Forelimb muscle (tissue), 1 donor: ENCODE measurements at regions not wholly inside any gene's neighbourhood (a gene's known extent, or its start where the extent isn't known, plus 50 kb on each side); places are given as distances from the start of the nearest gene placed in this dataset.
"Not testable (repeated sequence)": the region's sequence is repeated elsewhere in the genome, so short reads cannot be mapped to it uniquely, and the experiment has no call there.

Experiments
- DNase-seq: peaks from one replicate; pipeline ENCODE4 v3.0.0-alpha.2; 2013; ENCODE audit warnings: low read depth

DNA sequence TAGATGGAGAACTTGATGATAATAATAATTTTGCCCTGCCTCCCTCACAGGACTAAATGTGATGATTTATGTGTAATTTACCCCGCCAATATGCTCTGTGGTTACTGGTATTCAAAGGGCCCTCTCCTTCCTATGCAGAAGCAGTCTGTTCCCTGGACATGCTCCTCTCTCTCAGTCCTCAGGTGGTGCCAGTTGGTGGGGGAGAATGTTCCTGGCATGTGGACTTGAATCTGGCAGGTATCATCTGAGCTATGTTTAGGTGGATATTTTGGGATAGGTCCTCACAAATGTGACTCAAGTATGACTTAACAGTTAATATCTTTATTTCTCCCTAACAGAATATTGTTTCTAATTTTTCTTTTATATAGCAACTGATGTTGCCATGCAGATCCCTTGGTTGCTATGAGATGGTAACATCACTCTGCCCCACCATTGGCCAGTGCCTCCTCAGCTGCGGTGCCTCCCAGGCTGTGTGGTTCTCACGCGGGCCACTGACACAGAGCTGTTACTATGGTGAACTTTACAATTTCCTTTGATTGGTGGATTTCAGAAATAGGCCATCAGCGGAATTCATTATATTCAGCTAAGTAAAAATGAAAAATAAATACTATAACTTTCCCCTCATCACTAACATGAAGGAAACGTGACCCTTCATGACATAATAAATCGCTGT, 106.7 kb upstream of the PELI1 start:
- no peak for DNase-seq

DNA sequence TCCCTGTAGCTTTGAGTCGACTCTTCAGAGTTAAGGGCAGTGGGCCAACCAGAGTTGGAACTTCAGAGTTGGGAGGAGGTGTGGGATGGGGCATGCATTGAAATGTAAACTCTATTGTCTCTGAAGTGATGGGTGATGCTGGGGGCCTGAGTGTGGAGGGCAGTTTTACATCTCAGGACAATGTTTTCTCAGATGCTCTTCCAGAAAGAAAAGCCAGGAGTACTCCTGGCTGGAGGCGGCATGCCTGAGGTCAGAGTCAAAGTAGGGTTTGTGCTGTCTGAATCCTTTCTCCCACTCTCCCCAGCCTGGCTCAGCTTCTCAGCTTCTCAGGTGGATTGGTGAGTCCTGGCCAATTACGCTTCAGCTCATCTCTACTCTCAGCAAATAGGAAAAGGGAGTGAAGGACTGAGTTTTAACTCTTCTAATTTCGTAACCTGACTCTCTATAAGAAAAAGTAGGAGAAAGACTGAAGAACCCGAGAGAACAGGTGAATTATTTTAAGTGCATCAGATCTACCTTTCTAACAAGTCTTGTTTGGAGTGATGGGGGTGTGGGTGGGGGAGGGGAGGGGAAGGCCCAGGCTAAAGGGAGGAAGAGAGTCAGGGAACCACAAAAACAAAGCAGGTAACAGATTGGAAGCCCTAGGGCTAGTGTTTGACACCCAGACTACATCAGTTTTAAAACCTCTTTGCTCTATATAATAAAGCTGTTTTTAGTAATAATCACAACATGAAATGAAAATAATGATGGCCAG, 107.5 kb upstream of the PELI1 start:
- no peak for DNase-seq

DNA sequence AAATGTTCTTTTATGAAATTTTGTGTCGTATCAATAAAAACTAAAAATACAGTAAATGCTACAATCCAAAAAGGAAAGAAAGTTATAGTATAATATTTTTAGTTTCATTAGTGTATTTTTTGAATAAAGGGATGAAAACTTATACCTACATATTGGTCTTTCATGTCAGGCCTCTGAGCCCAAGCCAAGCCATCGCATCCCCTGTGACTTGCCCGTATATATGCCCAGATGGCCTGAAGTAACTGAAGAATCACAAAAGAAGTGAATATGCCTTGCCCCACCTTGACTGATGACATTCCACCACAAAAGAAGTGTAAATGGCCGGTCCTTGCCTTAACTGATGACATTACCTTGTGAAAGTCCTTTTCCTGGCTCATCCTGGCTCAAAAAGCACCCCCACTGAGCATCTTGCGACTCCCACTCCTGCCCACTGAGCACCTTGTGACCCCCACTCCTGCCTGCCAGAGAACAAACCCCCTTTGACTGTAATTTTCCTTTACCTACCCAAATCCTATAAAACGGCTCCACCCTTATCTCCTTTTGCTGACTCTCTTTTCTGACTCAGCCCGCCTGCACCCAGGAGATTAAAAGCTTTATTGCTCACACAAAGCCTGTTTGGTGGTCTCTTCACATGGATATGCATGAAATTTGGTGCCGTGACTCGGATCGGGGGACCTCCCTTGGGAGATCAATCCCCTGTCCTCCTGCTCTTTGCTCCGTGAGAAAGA, 108.2 kb upstream of the PELI1 start:
- DNase-seq: not testable (repeated sequence)

DNA sequence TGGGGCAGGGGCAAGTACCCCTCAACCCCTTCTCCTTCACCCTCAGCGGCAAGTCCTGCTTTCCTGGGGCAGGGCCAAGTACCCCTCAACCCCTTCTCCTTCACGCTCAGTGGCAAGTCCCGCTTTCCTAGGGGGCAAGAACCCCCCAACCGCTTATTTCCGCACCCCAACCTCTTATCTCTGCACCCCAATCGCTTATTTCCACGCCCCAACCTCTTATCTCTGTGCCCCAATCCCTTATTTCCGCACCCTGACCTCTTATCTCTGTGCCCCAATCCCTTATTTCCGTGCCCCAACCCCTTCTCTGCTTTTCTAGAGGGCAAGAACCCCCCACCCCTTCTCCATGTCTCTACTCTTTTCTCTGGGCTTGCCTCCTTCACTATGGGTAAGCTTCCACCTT, 109.2 kb upstream of the PELI1 start:
- DNase-seq: not testable (repeated sequence)

DNA sequence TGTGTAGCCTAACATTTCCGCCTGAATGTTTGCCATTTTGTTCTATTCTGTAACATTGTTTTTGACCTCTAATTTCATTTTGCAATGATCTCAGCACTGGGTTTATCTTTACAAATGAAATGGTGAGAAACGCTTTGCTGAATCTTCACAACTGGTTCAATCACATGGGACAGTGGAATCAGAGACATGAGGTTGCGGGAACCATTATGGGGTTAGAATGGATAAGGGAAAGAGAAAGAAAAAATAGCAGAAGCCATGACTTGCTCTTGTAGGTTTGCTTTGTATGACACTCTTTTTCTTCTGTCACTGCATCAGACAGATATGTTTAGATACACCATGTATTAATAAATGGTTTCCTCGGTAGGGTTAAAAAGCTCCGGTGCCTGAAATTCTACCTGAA, 114.3 kb upstream of the PELI1 start:
- no peak for DNase-seq

DNA sequence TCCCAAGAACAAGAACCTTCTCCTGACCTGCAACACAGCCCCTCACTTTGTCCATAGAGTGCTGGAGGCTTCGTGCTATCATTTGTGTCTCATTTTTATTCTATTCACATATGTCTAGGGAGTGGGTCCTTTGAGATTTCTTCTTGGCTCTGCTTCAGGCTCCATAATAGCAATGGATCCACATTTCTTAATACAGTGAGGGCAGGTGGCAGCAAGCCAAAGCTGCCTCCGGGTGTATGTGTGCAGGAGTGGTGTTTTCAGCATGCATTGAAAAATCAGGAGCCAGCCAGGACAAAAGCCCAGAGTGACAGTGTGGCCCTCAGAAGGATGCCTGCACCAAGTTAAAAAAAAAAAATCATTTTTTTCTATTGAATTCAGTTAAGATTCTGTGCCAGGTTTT, 115.1 kb upstream of the PELI1 start:
- no peak for DNase-seq

DNA sequence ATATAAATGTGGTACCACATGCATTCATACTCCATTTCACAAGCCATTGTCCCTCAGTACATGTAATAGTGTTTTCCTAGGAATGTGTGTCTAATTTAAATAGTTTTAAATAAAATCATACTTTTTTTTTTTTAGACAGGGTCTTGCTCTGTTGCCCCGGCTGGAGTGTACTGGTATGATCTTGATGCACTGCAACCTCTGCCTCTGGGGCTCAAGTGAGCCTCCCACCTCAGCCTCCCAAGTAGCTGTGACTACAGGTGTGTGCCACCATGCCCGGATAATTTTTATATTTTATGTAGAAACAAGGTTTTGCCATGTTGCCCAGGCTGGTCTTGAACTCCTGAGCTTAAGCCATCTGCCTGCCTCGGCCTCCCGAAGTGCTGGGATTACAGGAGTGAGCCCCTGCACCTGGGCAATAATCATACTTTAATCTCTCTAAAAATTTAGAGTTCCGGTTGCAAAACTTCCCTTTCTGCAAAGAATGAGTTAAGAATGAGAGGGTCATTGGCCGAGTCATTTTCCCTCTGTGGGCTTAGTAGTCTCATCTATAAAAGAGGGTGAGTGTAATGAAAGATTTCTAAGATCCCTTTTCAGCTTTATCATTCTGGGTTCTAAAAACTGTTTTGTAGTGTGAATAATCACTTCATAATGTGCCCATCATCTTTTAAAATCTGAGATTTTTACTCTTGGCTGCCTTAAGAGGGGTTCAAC, 116.0 kb upstream of the PELI1 start:
- DNase-seq: no peak

DNA sequence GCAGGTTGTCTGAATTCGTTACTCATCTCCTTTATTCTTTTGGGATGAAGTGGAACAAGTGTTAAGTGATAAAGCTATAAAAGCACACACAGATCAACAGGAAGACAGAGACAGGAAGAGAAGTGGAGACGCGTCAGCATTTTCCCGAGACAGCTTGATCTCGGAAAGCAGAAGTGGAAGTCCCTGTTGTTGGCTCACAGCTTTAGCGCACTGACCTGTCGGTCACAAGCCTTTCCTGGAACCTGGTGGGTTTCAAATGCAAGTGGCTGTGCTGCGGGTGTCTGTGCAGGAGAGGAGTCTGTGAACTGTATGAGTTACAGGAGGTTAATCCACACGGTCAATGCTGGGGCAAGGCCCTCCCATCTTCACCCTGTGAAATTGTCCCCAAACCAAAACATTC, 116.6 kb upstream of the PELI1 start:
- DNase-seq: no peak

DNA sequence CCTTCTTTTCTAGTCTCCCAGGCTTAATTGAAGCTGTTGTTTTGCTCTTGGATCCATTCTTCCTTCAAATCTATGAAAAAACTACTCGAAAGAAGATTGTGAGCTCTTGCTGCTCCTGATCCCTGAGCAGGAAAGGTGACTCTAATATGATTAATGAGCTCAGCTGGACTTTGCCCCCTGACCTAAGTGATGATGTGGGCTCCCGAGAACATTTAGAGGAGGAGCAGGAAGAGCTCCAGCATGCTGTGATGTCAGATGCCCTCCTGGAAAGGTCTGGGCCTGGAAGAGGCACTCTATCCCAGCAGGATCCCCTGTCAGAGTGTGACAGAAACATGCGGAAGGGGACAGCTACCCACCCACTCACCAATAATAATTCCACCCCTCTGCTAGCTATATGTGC, 117.9 kb upstream of the PELI1 start:
- no peak for DNase-seq

DNA sequence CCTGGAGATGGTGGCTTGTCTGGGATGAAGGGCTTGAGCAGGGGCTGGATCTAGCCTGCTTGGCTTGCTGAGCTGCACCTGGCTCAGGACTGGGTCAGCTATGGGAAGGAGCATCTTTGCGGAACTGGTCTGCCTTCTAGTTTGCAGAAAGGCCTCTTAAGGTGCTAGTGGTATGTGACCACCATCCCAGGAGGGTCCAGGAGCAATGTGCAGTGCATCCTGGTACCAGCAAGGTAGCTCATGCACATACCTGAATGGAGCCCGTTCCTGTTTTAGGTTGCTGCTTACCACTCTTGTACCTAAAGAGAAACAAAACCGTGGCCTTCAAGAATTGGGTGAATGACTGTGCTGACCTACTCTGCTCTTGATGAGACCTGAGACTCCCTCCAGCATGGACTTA, 118.6 kb upstream of the PELI1 start:
- DNase-seq: no peak

DNA sequence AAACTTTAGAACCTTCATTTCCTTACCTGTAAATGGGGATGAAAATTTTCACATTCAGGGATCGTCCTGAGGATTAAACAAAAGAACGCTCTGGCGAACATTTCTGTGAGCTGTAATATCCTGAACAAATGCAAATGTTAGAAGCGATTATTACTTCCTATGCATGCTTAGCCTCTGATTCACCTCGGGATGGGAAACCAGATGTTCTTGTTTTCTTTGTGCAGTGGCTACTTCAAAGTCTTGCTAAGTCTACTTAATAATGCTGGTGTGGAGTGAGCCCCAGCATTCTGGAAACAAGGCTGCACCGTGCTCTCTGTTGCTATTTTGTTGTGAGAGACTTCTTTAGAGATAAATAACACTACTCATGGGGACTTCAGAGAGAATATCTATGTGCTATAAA, 119.1 kb upstream of the PELI1 start:
- DNase-seq: peak; percentile 60

DNA sequence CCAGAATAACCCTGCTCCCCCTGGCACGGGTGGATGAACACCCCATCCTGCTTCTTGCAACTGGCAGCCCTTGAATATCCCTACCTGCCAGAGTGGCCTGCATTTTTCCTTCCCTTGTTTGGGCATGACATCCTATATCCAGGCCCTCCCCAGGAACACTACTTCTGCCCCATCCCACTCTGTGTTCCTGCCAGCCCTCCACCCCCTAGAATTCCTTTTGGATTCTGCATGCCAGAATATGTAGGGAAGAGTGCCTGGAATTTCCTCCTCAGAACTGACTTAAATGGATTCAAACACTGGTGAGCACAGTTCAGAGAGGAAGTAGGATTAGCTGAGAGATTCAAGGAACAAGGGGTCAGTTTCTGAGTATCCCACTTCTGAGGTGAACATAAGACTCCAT, 123.5 kb upstream of the PELI1 start:
- no peak for DNase-seq

DNA sequence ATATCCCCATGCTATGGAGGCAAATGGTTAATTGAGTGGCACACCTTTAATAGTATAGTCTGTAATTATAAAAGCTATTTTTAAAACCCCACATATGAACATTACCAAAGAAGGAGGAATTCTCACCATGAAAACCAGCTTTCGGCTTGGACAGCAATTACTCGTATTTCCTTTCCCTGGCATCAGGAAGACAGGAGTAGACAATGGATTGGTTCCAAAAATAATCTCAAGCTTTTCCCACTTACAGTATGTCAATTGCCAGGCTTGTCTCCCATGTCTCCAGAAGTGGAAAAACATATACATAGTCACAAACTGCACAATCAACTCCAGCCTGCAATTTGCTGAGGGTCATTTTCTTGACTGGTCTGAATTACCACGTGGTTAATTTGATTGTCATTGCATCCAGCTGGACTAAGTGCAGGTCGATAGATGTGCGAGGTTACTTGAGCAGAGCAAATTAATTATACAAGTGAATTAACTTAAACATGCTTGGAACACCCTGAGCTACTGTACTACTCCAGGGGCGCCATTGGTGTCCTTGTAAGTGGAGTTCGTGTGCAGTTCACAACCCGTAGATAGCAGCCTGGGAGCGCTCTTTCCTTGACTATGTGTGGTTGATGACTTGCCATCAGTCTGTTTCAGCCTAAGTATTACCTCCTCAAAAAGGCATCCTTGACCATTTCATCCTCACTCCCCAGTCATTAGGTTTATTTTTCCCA, 124.3 kb upstream of the PELI1 start:
- no peak for DNase-seq

DNA sequence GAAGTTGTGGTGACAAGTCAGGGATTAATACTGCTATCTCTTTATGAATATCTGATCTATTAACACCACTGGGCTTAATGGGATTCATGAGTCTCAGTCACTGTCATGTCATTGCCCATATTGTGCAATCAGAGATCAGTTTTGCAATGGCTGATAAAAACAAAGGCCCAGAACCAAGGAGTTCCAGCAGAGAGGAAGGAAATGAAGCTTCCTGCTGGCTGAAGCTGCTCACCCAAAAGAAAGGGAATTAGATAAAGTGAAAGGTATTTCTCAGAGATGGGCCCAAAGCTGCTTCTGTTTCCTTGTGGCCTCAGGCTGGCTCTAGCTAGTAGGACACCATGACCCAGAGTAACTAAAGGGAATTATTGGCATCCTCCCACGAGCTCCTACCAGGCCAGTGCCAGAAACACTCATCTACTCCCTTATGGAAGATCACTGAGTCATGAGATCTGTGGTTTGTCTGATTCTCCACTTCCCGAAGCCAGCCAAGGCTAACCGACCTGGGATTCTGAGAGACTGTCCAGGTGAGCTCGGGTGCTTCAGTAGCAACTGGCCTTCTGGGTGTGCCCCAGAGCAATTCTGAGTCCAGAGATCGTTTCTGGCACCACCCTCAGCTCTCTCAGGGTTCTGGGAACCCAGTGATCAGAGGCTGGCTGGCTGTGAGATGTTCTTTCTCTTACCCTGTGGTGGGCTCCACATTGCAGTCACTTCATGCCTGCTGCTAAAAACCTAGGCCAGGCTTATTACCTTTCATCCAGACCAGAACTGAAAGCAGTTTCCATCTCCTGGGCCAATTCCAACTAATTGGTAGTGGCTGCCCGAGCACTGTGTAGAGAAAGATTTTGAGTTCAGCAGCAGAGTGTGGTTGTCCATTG, 129.5 kb upstream of the PELI1 start:
- DNase-seq: no peak

DNA sequence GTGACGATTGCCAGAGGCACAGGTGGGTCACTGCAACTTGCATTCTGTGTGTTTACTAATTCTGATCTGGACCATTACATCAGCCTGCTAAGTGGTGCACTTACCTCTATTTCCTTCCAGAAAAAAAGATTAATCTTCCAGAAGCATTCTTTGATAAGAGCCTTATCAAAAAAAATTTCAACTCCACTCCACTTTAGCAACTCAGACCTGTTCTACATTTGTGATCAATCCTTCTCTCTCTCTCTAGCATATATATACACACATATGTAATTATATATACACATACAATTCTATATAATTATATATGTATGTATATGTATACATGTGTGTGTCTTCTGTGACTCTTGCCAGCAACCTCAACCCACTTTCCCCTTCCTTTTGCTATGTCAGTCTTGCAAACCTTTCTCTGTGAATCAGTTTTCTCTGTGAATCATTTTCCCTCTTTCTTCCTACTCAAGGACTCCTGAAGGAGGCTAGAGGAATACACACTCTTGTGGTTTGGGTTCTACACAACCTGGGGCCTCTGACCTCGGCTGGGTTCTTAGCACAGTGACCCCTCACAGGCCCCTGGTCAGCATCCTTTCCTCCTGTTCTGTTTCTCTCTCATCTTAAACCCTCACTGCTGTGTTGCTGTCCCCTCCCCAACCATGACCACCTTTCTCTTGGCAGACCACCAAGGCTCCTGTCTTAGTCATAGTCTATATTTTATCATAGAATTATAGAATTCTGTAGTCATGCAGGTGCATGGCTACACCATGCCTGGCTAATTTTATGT, 130.4 kb upstream of the PELI1 start:
- no peak for DNase-seq

DNA sequence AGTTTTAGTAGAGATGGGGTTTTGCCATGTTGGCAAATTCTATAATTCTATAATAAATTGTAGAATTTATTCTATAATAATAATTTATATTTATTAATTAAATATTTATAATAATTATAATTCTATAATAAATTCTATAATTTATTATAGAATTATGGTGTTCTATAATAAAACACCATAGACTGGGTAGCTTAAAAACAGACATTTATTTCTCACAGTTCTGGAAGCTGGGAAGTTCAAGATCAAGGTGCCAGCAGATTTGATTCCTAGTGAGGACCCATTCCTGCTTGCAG, 130.9 kb upstream of the PELI1 start:
- no peak for DNase-seq

DNA sequence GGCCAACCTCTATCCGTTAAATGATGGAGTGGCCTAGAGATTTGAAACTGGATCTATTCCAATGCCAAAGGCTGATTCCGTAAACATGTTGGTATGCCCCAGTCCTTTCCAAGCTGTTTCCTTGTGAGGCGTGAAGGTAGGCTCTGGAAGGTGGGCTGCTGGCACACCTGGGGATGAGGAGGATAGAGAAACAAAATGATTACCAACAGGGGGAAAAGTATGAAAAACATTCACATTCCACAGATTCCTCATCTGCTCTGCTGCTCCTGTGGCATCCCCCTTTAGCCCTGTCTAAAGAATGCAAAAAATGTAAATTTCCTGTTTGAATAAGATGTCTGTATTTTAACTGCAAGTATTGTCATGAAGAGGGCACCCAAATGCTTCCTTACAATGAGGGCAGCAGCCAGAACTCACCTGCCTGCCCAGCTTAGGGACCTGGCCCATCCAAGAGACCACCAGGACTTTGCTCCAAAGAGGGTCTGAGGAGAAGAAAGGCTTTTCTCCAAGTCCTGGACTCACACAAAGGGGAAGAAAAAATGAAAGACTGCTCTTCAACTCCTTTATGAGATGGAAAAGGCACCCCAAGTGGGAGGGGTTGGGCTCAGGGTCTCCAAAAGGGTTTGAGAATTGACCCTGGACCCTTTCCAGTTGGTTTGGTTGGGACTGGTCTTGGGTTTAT, 132.3 kb upstream of the PELI1 start:
- DNase-seq: no peak

DNA sequence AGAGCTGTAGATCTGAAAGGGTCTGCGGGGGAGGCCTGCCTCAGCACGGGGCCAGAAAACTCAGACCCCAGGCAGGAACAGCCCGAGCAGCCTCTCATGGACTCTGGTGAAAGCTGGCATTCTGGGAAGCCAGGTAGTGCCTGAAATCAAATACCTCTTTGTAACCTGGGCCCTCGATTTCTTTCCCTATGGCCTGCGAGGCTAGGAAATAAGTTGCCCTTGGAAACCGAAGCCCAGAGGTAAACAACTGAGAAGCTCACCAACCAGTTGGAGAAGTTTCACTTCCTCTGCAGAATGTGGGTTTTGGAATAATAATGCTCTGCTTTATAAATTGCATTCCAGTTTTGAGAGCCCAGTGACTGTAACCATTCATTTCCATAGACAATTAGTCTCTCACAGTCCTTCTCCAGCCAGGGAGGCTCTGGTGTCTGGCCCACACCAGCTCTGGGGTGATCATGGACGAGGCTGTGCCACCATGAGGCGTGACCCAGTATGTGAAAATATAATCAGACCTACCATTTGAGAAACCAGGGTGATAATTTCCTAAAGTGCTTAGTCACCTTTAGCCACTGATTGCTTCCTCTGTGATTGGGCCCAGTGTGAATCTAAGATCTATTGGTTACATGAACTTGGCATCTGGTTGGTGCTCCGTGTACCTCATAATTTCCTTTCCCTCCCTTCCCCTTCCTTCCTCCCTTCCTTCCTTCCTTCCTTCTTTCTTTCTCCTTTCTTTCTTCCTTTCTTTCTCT, 133.1 kb upstream of the PELI1 start:
- no peak for DNase-seq

DNA sequence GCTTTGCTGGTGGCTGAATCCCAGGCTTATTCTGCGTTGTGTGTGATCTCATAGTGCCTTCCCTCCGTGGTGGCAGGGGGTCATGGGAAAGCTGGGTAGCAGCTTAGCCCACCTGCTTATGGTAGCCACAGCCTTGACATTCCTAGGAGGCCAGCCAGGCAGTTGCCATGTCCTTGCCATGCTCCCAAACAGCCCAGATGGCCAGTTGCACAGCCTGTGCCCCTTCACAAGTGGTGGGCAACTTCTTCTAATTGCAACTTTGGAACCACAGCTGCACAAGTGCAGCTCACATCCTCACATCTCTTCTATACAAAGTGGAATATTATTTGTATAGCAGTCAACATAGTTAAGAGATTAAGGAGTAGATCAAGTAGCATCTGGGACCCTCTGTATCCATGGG, 136.6 kb upstream of the PELI1 start:
- not testable (repeated sequence) for DNase-seq
